ENCODE measurements at regions not wholly inside any gene's neighbourhood (a gene's known extent, or its start where the extent isn't known, plus 50 kb on each side); places are given as distances from the start of the nearest gene placed in this dataset.

DNA sequence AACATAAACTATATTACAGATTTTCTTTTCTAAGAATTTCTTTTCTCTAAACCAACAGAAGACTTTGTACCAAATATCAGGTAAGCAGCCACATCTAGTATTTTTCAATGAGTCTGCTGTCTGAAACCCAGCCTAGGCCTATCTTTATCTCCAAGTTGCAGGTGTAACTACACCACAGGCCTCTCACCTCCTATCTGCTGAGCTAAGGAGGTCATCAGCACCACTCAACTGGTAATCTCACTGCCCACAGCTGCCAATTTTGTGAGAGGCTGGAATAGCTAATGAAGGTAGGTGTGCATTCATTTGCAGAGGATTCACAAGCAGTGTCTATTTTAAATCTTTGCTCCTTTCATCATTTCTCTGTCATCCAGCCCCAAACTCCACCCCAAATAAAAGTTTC lies 584.8 kb downstream of the HDGFL1 start:
- TF ChIP-seq POLR2AphosphoS5 (IDR thresholded peaks at IDR 0.05; ENCODE audit: low read depth, low read length) (no peak), YY1 (IDR thresholded peaks at IDR 0.05; ENCODE audit: extremely low read depth, insufficient replicate concordance, low read depth, low read length) (no peak), POLR2A (IDR thresholded peaks at IDR 0.05; ENCODE audit: borderline replicate concordance, extremely low read depth, insufficient read depth, insufficient read length) (no peak), SRF (IDR thresholded peaks at IDR 0.05; ENCODE audit: low read depth) (no peak), ZNF274 (IDR thresholded peaks at IDR 0.05; ENCODE audit: low read depth, low read length) (no peak), SP1 (IDR thresholded peaks at IDR 0.05; ENCODE audit: low read depth) (no peak), JUND (IDR thresholded peaks at IDR 0.05) (no peak), CEBPB (IDR thresholded peaks at IDR 0.05; ENCODE audit: low read depth) (no peak), EZH2 (IDR thresholded peaks at IDR 0.05) (no peak), CBX3 (IDR thresholded peaks at IDR 0.05; ENCODE audit: low read depth) (no peak), RAD21 (IDR thresholded peaks at IDR 0.05; ENCODE audit: low read depth) (no peak)
- TF ChIP-seq, protein P1, sequence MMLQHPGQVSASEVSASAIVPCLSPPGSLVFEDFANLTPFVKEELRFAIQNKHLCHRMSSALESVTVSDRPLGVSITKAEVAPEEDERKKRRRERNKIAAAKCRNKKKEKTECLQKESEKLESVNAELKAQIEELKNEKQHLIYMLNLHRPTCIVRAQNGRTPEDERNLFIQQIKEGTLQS (IDR thresholded peaks at IDR 0.05) = no peak
- TF ChIP-seq, protein P2, sequence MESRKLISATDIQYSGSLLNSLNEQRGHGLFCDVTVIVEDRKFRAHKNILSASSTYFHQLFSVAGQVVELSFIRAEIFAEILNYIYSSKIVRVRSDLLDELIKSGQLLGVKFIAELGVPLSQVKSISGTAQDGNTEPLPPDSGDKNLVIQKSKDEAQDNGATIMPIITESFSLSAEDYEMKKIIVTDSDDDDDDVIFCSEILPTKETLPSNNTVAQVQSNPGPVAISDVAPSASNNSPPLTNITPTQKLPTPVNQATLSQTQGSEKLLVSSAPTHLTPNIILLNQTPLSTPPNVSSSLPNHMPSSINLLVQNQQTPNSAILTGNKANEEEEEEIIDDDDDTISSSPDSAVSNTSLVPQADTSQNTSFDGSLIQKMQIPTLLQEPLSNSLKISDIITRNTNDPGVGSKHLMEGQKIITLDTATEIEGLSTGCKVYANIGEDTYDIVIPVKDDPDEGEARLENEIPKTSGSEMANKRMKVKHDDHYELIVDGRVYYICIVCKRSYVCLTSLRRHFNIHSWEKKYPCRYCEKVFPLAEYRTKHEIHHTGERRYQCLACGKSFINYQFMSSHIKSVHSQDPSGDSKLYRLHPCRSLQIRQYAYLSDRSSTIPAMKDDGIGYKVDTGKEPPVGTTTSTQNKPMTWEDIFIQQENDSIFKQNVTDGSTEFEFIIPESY (IDR thresholded peaks at IDR 0.05; ENCODE audit: extremely low read depth, insufficient replicate concordance, low read length) = no peak
- TF ChIP-seq, protein P3, sequence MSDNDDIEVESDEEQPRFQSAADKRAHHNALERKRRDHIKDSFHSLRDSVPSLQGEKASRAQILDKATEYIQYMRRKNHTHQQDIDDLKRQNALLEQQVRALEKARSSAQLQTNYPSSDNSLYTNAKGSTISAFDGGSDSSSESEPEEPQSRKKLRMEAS (IDR thresholded peaks at IDR 0.05) = no peak
- no peak overlapping the region for H3K4me3 ChIP-seq (replicated peaks in 1 of 2; ENCODE audit: low read depth in 1 of 2, low read length in 2 of 2)
- DNase-seq (ENCODE audit: low read depth, low spot score) (no peak), ATAC-seq (no peak)
- H3K79me2 ChIP-seq (ENCODE audit: insufficient read depth, low read length) = no peaks in the 10 kb centered on the region
- H3K4me1 ChIP-seq (ENCODE audit: control insufficient read depth in 1 of 2, insufficient read depth in 2 of 2, low read length in 2 of 2) = no peaks in the 10 kb centered on the region
- H3K9ac ChIP-seq (ENCODE audit: low read length) = no peak overlapping the region
- no peaks in the 10 kb centered on the region for H3K9me2 ChIP-seq (ENCODE audit: insufficient read depth)
- no peak overlapping the region for H3K27ac ChIP-seq (ENCODE audit: low read depth, low read length)
- peaks cover 4 to 9% of the 10 kb centered on the region in 2 experiments; a peak in 2 of 4 replicates for H3K9me3 ChIP-seq (ENCODE audit: control insufficient read depth in 1 of 2, insufficient read depth in 1 of 2, low read depth in 1 of 2, low read length in 2 of 2)
- ChIA-PET POLR2A (no interaction called here), RAD21 (ENCODE audit: low non-redundant PET in 1 of 2, low total read pairs in 2 of 2, uncharacterized antibody in 2 of 2, unreplicated experiment in 2 of 2) (no interaction called here), CTCF (no interaction called here)
- no peaks in the 10 kb centered on the region for H3K36me3 ChIP-seq (ENCODE audit: control insufficient read depth in 1 of 2, insufficient read depth in 2 of 2, low read length in 2 of 2)
- H3K4me2 ChIP-seq (ENCODE audit: low read length) = no peak overlapping the region
- H3K27me3 ChIP-seq (ENCODE audit: insufficient read depth, low read length) = no peaks in the 10 kb centered on the region
- H4K20me1 ChIP-seq (ENCODE audit: insufficient read depth) = no peaks in the 10 kb centered on the region
- intact Hi-C loops (cut with micrococcal nuclease) = no loop called here
- no TSS peak for BruUV-seq (replicated peaks)
- no peak overlapping the region for H2AFZ ChIP-seq (ENCODE audit: low read depth, low read length, poor library complexity, severe bottlenecking)
